Activated naive CD4-positive, alpha-beta T cell treated with anti-CD3 and anti-CD28 coated beads for 36 hours (primary cell): ENCODE measurements at regions not wholly inside any gene's neighbourhood (a gene's known extent, or its start where the extent isn't known, plus 50 kb on each side); places are given as distances from the start of the nearest gene placed in this dataset.
"Not testable (repeated sequence)": the region's sequence is repeated elsewhere in the genome, so short reads cannot be mapped to it uniquely, and the experiment has no call there.

Source experiments
- CTCF ChIA-PET: fragments of 350-600 bp; sonication (Branson Sonifier 250); formaldehyde crosslinking; loops from one replicate; lab custom pipeline; 2021; ENCODE audit warnings: antibody characterized with exemption; lab: Charles Lee
- DNase-seq: peaks from one replicate; pipeline ENCODE4 v3.0.0-alpha.2; 2020
- H3K27ac Mint-ChIP-seq: one replicate; pipeline ENCODE4 v1.8.0; 2021; ENCODE audit warnings: mild to moderate bottlenecking, mixed read lengths
- H3K27me3 Mint-ChIP-seq: one replicate; pipeline ENCODE4 v1.8.0; 2021; ENCODE audit warnings: low read depth, mixed read lengths
- H3K36me3 Mint-ChIP-seq: one replicate; pipeline ENCODE4 v1.8.0; 2021; ENCODE audit warnings: low read depth, mixed read lengths
- H3K4me1 Mint-ChIP-seq: one replicate; pipeline ENCODE4 v1.8.0; 2021; ENCODE audit warnings: low read depth, mixed read lengths
- H3K4me3 Mint-ChIP-seq: one replicate; pipeline ENCODE4 v1.8.0; 2021; ENCODE audit warnings: mild to moderate bottlenecking, moderate library complexity, mixed read lengths
- H3K9me3 Mint-ChIP-seq: one replicate; pipeline ENCODE4 v1.8.0; 2021; ENCODE audit warnings: mixed read lengths
- intact Hi-C: fragments of 100-400 bp; cut with micrococcal nuclease; formaldehyde crosslinking; loops from one replicate; pipeline ENCODE4 v1.15.1; 2023

DNA sequence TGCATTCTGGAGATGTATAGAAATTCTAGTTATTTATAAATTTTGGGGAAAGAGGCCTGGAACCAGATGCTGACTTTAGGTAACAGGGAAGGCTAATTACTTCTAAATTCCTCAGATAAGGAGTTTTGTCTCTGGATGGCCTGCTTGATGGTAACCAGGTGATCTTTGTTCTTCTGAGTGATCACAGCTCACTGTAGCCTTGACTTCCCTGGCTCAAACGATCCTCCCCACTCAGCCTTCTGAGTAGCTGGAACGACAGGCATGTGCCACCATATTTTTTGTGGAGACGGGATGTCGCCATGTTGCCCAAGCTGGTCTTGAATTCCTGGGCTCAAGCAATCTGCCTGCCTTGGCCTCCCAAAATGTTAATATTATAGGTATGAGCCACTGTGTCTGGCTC lies 54.4 kb upstream of the MSH6 start:
- no peak overlapping the region for H3K4me3 Mint-ChIP-seq
- H3K27me3 Mint-ChIP-seq = no peaks in the 10 kb centered on the region
- no peaks in the 10 kb centered on the region for H3K36me3 Mint-ChIP-seq
- H3K9me3 Mint-ChIP-seq = no peaks in the 10 kb centered on the region
- CTCF ChIA-PET = no interaction called here
- intact Hi-C loops = no loop called here
- no peaks in the 10 kb centered on the region for H3K4me1 Mint-ChIP-seq
- no peak overlapping the region for H3K27ac Mint-ChIP-seq
- DNase-seq = no peak

DNA sequence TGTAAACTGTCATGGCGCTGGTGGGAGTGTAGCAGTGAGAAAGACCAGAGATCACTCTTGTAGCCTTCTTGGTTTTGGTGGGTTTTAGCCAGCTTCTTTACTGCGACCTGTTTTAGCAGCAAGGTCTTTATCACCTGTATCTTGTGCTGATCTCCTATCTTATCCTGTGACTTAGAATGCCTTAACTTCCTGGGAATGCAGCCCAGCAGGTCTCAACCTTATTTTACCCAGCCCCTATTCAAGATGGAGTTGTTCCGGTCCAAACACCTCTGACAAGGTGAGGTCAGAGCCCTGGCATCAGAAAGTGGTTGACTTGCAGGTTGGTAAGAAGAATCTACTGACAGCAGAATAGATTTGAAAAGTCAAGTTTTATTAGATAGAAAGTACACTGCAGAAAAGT lies 55.0 kb upstream of the MSH6 start:
- no peak overlapping the region for H3K4me3 Mint-ChIP-seq
- CTCF ChIA-PET = no interaction called here
- intact Hi-C loops = no loop called here
- H3K36me3 Mint-ChIP-seq = no peaks in the 10 kb centered on the region
- no peak overlapping the region for H3K27ac Mint-ChIP-seq
- H3K4me1 Mint-ChIP-seq = no peaks in the 10 kb centered on the region
- H3K27me3 Mint-ChIP-seq = no peaks in the 10 kb centered on the region
- no peaks in the 10 kb centered on the region for H3K9me3 Mint-ChIP-seq
- no peak for DNase-seq

DNA sequence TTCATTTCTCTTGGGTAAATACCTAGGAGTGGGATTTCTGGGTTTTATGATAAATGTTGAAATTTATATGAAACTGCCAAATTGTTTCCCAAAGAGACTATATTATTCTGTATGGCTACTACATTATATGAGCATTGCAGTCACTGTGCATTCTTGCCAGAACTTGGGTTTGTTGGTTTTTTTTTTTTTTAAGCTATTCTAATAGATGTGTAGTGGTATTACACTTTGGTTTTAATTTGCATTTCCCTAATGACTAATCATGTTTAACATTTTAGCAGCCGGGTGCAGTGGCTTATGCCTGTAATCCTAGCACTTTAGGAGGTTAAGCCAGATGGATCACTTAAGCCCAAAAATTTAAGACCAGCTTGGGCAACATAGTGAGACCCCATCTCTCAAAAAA lies 56.0 kb upstream of the MSH6 start:
- H3K36me3 Mint-ChIP-seq, intact Hi-C loops, H3K4me3 Mint-ChIP-seq, H3K9me3 Mint-ChIP-seq, H3K27ac Mint-ChIP-seq, H3K4me1 Mint-ChIP-seq, H3K27me3 Mint-ChIP-seq, CTCF ChIA-PET, DNase-seq: not testable (repeated sequence)

DNA sequence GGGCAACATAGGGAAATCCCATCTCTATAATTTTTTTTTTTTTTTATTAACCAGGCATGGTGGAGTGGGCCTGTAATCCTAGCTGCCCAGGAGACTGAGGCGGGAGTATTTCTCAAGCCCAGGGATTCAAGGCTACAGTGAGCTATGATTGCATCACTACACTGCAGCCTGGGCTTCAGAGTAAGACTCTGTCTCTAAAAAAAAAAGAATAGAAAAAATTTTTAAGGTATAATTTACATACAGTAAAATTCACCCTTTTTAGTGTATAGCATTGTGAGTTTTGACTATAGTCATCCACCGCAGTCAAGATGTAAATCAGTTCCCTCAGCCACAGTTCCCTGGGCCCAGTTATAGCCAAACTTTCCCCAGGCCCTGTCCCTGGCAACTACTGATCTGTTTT lies 57.1 kb upstream of the MSH6 start:
- H3K27me3 Mint-ChIP-seq = no peaks in the 10 kb centered on the region
- H3K9me3 Mint-ChIP-seq = no peaks in the 10 kb centered on the region
- no peak overlapping the region for H3K27ac Mint-ChIP-seq
- H3K4me3 Mint-ChIP-seq = no peak overlapping the region
- CTCF ChIA-PET = interaction anchor here (0.7 kb wide), 1 partner anchor 32 kb away, joined by 4 read pairs; no protein-coding TSS in a partner anchor
- intact Hi-C loops = no loop called here
- no peak for DNase-seq
- no peaks in the 10 kb centered on the region for H3K36me3 Mint-ChIP-seq
- no peaks in the 10 kb centered on the region for H3K4me1 Mint-ChIP-seq

DNA sequence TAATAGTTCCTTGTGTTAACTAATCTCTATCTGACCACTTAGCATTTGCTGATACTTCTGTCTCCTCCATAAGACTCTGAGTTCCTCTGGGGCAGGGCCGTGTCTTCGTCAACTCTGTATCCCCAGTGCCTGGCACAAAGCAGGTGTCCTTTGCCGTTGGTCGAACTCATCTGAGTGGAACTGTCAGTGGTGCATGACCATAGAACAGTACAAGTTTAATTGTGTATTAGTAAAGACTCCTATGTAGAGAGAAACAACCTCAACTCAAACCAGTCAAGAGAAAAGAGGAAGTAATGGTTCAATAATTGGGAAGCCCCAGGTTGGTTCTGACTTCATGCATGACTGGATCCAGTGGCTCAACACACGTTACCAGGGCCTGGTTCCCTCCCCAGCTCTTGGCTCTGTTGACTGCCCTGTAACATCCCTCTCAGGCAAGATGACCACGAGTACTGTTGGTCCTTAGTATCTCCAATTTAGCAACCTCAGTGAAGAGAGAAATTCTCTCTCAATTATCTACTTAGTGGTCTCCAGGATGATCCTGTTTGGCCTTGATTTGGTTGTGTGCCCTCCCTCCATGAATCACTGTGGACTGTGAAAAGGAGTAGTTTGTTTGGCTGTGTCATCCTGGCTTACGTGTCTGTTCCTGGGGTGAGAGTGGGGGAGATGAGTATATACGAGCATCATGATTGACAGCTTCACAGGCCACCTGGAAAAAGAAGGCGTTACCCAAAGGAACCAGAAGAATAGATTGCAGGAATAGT lies 58.5 kb upstream of the MSH6 start:
- intact Hi-C loops = no loop called here
- H3K4me1 Mint-ChIP-seq = no peaks in the 10 kb centered on the region
- H3K9me3 Mint-ChIP-seq = no peaks in the 10 kb centered on the region
- CTCF ChIA-PET = no interaction called here
- H3K36me3 Mint-ChIP-seq = no peaks in the 10 kb centered on the region
- no peaks in the 10 kb centered on the region for H3K27me3 Mint-ChIP-seq
- H3K4me3 Mint-ChIP-seq = no peak overlapping the region
- H3K27ac Mint-ChIP-seq = no peak overlapping the region
- no peak for DNase-seq

DNA sequence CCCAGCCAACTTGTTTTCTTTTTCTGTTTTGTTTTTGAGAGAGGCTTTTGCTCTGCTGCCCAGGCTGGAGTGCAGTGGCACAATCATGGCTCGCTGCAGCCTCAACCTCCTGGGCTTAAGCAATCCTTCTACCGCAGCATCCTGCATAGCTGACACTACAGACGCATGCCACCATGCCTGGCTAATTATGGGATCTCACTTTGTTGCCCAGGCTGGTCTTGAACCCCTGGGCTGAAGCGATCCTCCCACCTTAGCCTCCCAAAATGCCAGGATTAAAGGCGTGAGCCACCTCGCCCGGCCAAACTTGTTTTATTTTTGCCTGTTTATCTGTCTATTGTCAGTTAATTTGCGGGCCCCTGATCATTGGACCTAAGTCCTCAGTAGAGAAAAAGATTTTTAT lies 61.6 kb upstream of the MSH6 start:
- no peaks in the 10 kb centered on the region for H3K27me3 Mint-ChIP-seq
- intact Hi-C loops = no loop called here
- no peaks in the 10 kb centered on the region for H3K36me3 Mint-ChIP-seq
- CTCF ChIA-PET = no interaction called here
- H3K4me1 Mint-ChIP-seq = no peaks in the 10 kb centered on the region
- no peak for DNase-seq
- H3K9me3 Mint-ChIP-seq = no peaks in the 10 kb centered on the region
- no peak overlapping the region for H3K4me3 Mint-ChIP-seq
- no peak overlapping the region for H3K27ac Mint-ChIP-seq

DNA sequence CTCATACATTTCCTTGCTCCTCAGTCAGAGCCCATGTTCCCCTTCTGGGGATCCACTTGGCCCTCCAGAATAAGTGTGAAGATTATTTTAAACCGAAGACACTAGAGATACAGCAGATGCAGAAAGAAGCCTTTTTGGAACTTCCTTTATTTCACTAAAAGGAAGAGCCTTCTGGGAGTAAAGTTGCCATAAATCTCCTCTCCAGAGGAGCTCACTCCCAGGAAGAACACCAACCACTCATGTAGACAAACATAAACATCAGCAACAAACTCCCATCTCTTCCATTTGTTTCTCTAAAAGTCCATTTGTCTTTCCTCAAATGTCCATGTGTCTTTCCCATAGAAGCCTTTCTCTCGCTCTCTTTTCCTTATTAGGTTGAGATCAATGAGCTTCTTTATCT lies 62.4 kb upstream of the MSH6 start:
- CTCF ChIA-PET = interaction anchor here (0.8 kb wide), 1 partner anchor 104 kb away, joined by 3 read pairs; no protein-coding TSS in a partner anchor
- Mint-ChIP-seq H3K9me3 (no peaks in the 10 kb centered on the region), H3K27ac (no peak overlapping the region)

DNA sequence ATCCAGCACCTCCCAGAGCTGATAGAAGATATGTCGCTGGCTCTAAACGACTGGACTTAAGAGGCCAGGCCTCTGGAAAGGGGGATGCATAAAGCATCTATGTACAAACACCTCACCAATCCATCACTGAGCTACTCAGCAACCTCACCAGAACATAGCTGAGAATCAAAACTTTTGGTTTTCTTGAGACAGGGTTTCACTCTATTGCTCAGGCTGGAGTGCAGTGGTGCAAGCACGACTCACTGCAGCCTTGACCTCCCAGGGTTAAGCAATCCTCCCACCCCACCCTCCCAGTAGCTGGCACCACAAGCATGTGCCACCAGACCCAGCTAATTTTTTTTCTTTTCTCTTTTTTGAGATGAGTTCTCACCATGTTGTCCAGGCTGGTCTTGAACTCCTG lies 62.9 kb upstream of the MSH6 start:
- CTCF ChIA-PET = interaction anchor here (0.6 to 0.8 kb wide), 2 partner anchors 40 to 104 kb away, joined by 3 read pairs; no protein-coding TSS in a partner anchor
- H3K9me3 Mint-ChIP-seq = no peaks in the 10 kb centered on the region
- H3K27ac Mint-ChIP-seq = no peak overlapping the region
- no peaks in the 10 kb centered on the region for H3K36me3 Mint-ChIP-seq
- H3K4me3 Mint-ChIP-seq = no peak overlapping the region
- DNase-seq = no peak
- H3K4me1 Mint-ChIP-seq = no peaks in the 10 kb centered on the region
- no peaks in the 10 kb centered on the region for H3K27me3 Mint-ChIP-seq
- intact Hi-C loops = no loop called here

More for the DNA sequence above, 62.4 kb upstream of the MSH6 start:
- no peak for DNase-seq
- intact Hi-C loops = no loop called here
- Mint-ChIP-seq H3K36me3 (no peaks in the 10 kb centered on the region), H3K4me1 (no peaks in the 10 kb centered on the region), H3K4me3 (no peak overlapping the region), H3K27me3 (no peaks in the 10 kb centered on the region)

DNA sequence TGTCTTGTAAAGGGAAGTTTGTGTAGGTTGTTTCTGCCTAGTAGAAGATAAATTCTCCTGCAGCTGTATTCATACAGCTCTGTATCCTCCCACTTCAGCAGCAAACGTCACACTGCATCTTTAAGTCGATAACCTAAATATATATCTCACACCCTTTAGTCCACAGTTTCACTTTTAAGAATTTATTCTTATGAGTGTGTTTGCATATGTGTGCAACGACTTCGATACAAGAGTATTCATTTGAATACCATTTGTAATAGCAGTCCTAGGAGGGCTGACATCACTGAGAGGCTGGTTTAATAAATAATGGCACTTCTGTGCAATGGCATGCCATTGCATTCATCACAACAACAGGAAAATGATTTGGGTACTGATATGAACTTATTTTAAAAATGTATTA lies 63.8 kb upstream of the MSH6 start:
- DNase-seq = no peak
- intact Hi-C loops = no loop called here
- Mint-ChIP-seq H3K36me3 (no peaks in the 10 kb centered on the region), H3K4me3 (no peak overlapping the region), H3K9me3 (no peaks in the 10 kb centered on the region), H3K4me1 (no peaks in the 10 kb centered on the region), H3K27me3 (no peaks in the 10 kb centered on the region), H3K27ac (no peak overlapping the region)
- CTCF ChIA-PET = interaction anchor here (0.6 kb wide), 1 partner anchor 146 kb away, joined by 4 read pairs; no protein-coding TSS in a partner anchor

DNA sequence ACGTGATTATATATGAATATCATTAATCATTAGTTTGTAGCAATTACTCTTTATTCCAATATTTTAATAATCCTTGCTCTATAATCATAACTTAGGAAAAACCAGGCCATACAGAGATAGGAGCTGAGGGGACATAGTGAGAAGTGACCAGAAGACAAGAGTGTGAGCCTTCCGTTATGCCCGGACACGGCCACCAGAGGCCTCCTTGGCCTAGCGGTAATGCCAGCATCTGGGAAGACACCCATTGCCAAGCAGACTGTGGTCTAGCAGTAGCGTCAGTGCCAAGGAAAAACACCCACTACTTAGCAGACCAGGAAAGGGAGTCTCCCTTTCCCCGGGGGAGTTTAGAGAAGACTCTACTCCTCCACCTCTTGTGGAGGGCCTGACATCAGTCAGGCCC lies 66.6 kb upstream of the MSH6 start:
- H3K36me3 Mint-ChIP-seq, H3K27ac Mint-ChIP-seq, CTCF ChIA-PET, DNase-seq, H3K9me3 Mint-ChIP-seq, H3K4me3 Mint-ChIP-seq, H3K27me3 Mint-ChIP-seq, H3K4me1 Mint-ChIP-seq, intact Hi-C loops: not testable (repeated sequence)

DNA sequence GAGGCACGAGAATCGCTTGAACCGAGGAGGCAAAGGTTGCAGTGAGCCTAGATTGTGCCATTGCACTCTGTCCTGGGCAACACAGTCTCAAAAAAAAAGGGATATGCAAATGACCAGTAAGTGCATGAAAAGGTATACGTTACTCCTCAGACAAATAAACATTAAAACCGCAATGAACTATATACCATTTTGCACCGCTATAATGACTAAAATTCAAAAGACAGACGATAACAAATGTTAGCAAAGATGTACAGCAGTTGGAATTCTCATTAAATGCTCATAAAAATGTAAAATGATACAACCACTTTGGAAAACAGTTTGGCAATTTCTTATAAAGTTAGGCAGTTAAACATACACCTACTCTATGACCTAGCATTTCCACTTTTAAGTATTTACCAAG lies 67.4 kb upstream of the MSH6 start:
- no peaks in the 10 kb centered on the region for H3K4me1 Mint-ChIP-seq
- intact Hi-C loops = no loop called here
- H3K9me3 Mint-ChIP-seq = no peaks in the 10 kb centered on the region
- CTCF ChIA-PET = no interaction called here
- H3K4me3 Mint-ChIP-seq = no peak overlapping the region
- no peaks in the 10 kb centered on the region for H3K27me3 Mint-ChIP-seq
- H3K27ac Mint-ChIP-seq = no peak overlapping the region
- no peaks in the 10 kb centered on the region for H3K36me3 Mint-ChIP-seq
- no peak for DNase-seq

DNA sequence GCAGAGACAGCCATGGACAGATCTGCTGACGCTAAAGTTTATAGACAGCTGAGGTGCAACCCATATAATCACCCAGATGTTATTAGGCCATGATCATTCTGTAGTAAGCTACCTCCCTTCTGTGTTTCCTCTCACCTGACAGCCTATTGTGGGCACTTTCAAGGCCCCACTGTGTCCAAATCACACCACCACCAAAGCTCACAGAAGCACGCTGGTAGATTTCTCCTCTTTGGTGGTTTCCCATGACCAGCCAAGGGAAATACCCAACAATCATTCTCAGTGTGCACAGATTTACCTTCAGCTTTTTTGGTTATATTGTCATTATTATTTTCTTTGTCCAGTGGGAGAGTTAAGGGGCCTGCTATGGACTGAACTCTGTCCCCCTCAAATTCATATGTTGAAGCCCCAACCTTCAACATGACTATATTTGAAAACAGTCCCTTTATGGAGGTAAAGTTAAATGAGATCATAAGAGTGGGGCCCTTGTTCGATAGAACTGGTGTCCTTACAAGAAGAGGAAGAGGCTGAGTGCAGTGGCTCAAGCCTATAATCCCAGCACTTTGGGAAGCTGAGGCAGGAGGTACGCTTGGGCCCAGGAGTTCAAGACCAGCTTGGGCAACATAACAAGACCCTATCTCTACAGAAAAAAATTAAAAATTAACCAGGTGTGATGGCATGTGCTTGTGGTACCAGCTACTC lies 74.0 kb upstream of the MSH6 start:
- no peak overlapping the region for H3K4me3 Mint-ChIP-seq
- H3K9me3 Mint-ChIP-seq = no peaks in the 10 kb centered on the region
- DNase-seq = no peak
- CTCF ChIA-PET = interaction anchor here (0.6 to 2.1 kb wide), 2 partner anchors 59 to 655 kb away, joined by 3 to 4 read pairs; no protein-coding TSS in a partner anchor
- H3K27ac Mint-ChIP-seq = no peak overlapping the region
- H3K36me3 Mint-ChIP-seq = no peaks in the 10 kb centered on the region
- H3K27me3 Mint-ChIP-seq = no peaks in the 10 kb centered on the region
- intact Hi-C loops = no loop called here
- no peaks in the 10 kb centered on the region for H3K4me1 Mint-ChIP-seq

DNA sequence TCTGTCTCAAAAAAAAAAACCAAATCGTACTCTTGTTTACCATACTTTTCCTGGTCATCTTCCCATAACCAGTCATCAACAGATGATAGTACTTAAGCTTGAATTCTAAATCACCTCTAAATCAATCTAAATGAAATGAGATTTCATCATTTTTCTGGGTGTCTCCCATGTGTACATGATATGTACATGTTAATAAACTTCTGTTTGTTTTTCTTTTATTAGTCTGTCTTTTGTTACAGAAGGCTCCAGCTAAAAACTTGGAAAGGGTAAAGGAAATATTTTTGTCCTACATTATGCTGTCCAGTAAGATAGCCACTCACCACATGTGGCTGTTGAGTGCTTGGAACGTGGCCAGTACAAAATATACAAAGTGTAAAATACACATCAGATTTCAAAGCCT lies 78.7 kb upstream of the MSH6 start:
- intact Hi-C loops = no loop called here
- CTCF ChIA-PET = no interaction called here
- Mint-ChIP-seq H3K4me3 (no peak overlapping the region), H3K27ac (no peak overlapping the region), H3K4me1 (no peaks in the 10 kb centered on the region), H3K9me3 (no peaks in the 10 kb centered on the region), H3K27me3 (no peaks in the 10 kb centered on the region), H3K36me3 (no peaks in the 10 kb centered on the region)
- no peak for DNase-seq
